ENCODE measurements at regions not wholly inside any gene's neighbourhood (a gene's known extent, or its start where the extent isn't known, plus 50 kb on each side); places are given as distances from the start of the nearest gene placed in this dataset.

DNA sequence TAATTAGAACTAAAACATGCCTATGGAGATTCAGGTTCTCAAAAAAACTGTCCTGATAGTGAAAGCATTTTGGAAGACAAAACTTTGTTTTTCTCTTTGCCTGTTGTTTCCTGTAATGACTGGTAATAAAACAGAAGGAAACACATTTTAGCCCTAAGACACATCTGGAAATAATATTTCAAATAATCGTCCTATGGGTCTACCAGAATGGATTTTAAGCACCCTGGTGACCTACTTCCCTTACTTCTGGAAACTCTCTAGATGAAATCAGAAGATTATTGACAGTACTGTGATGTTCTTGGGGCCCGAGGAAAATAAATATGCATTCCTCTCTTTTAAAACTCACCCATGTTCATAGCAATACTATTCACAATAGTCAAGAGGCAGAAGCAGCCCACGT is 110.1 kb upstream of the TLE4 start:
- Histone ChIP-seq H3K36me3 (ENCODE audit: control insufficient read depth, insufficient read depth, low read length) (no peaks in the 10 kb centered on the region), H3K27ac (ENCODE audit: insufficient read depth, low read length) (no peak overlapping the region), H3K9ac (ENCODE audit: insufficient read depth, low read length) (no peak overlapping the region), H4K20me1 (ENCODE audit: control insufficient read depth, extremely low read depth, insufficient read depth, low read length) (no peaks in the 10 kb centered on the region), H3K4me2 (ENCODE audit: extremely low read depth, insufficient read depth, low read length) (no peak overlapping the region), H3K4me1 (ENCODE audit: control insufficient read depth, extremely low read depth, insufficient read depth, low read length) (no peaks in the 10 kb centered on the region), H3K27me3 (ENCODE audit: control insufficient read depth, insufficient read depth, low read length) (no peaks in the 10 kb centered on the region), H3K79me2 (ENCODE audit: control insufficient read depth, insufficient read depth, low read length) (no peaks in the 10 kb centered on the region), H3K9me3 (ENCODE audit: control insufficient read depth, insufficient read depth, low read depth, low read length) (no peaks in the 10 kb centered on the region), H2AFZ (ENCODE audit: low read length) (no peak overlapping the region), H3K4me3 (replicated peaks in 1 of 4; ENCODE audit: control extremely low read depth in 1 of 4, insufficient read depth in 1 of 4, low read depth in 3 of 4, low read length in 4 of 4) (no peak overlapping the region)
- no peak for TF ChIP-seq EZH2 (IDR thresholded peaks at IDR 0.05; ENCODE audit: low read length, missing control alignments)
- TF ChIP-seq, protein P1, sequence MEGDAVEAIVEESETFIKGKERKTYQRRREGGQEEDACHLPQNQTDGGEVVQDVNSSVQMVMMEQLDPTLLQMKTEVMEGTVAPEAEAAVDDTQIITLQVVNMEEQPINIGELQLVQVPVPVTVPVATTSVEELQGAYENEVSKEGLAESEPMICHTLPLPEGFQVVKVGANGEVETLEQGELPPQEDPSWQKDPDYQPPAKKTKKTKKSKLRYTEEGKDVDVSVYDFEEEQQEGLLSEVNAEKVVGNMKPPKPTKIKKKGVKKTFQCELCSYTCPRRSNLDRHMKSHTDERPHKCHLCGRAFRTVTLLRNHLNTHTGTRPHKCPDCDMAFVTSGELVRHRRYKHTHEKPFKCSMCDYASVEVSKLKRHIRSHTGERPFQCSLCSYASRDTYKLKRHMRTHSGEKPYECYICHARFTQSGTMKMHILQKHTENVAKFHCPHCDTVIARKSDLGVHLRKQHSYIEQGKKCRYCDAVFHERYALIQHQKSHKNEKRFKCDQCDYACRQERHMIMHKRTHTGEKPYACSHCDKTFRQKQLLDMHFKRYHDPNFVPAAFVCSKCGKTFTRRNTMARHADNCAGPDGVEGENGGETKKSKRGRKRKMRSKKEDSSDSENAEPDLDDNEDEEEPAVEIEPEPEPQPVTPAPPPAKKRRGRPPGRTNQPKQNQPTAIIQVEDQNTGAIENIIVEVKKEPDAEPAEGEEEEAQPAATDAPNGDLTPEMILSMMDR (conservative IDR thresholded peaks at IDR 0.05 in 1 of 2, IDR thresholded peaks at IDR 0.05 in 1 of 2; ENCODE audit: low read depth in 1 of 2, low read length in 2 of 2) = no peak
- no peak for DNase-seq (ENCODE audit: low read depth in 2 of 2)

DNA sequence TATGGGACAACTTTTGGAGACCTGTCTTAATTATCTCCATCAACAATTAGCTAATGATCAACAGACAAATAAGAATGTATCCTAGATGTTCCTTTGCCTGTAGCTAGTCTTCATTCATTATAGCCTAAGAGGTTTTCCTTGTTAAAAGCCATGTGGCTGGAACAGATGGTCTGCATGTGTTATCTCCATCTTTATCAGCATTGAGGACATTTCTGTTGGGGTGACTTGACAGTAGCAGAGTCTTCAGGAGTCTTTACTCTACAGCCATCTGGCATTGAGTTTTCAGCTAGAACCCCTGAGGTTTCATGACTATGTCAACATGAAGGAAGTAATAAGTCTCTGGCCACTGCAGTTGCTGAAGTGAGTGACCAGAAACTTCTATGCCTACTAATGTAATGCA is 106.6 kb upstream of the TLE4 start:
- DNase-seq (ENCODE audit: low read depth in 2 of 2) = no peak
- H3K27ac ChIP-seq (ENCODE audit: insufficient read depth, low read length) = no peak overlapping the region
- H3K9me3 ChIP-seq (ENCODE audit: control insufficient read depth, insufficient read depth, low read depth, low read length) = no peaks in the 10 kb centered on the region
- no peak overlapping the region for H3K4me3 ChIP-seq (replicated peaks in 1 of 4; ENCODE audit: control extremely low read depth in 1 of 4, insufficient read depth in 1 of 4, low read depth in 3 of 4, low read length in 4 of 4)
- H3K79me2 ChIP-seq (ENCODE audit: control insufficient read depth, insufficient read depth, low read length) = no peaks in the 10 kb centered on the region
- no peaks in the 10 kb centered on the region for H4K20me1 ChIP-seq (ENCODE audit: control insufficient read depth, extremely low read depth, insufficient read depth, low read length)
- H3K27me3 ChIP-seq (ENCODE audit: control insufficient read depth, insufficient read depth, low read length) = no peaks in the 10 kb centered on the region
- H3K36me3 ChIP-seq (ENCODE audit: control insufficient read depth, insufficient read depth, low read length) = no peaks in the 10 kb centered on the region
- no peak overlapping the region for H3K9ac ChIP-seq (ENCODE audit: insufficient read depth, low read length)
- no peak overlapping the region for H3K4me2 ChIP-seq (ENCODE audit: extremely low read depth, insufficient read depth, low read length)
- TF ChIP-seq, protein P1 (conservative IDR thresholded peaks at IDR 0.05 in 1 of 2, IDR thresholded peaks at IDR 0.05 in 1 of 2; ENCODE audit: low read depth in 1 of 2, low read length in 2 of 2) = no peak
- no peak for TF ChIP-seq EZH2 (IDR thresholded peaks at IDR 0.05; ENCODE audit: low read length, missing control alignments)
- H2AFZ ChIP-seq (ENCODE audit: low read length) = no peak overlapping the region
- no peaks in the 10 kb centered on the region for H3K4me1 ChIP-seq (ENCODE audit: control insufficient read depth, extremely low read depth, insufficient read depth, low read length)

DNA sequence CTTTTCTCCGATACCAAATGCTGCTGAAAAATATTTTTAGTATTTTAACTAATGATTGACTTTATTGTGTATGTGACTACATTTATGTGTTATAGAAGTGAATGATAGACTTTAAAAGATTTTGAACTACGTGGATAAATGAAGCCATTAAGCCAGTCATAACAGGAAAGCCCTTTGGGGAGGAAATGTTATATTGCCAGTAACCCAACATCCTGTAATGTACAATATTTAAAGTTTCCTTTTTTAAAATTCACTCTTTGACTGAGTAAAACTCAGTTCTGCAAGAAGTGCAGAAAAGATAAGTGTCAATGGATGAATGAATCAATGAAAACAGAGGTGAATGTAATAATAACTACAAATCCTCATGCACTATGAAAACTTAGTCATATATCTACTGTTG is 102.6 kb upstream of the TLE4 start:
- Histone ChIP-seq H3K27me3 (ENCODE audit: control insufficient read depth, insufficient read depth, low read length) (no peaks in the 10 kb centered on the region), H3K9me3 (ENCODE audit: control insufficient read depth, insufficient read depth, low read depth, low read length) (no peaks in the 10 kb centered on the region), H3K36me3 (ENCODE audit: control insufficient read depth, insufficient read depth, low read length) (no peaks in the 10 kb centered on the region), H3K79me2 (ENCODE audit: control insufficient read depth, insufficient read depth, low read length) (no peaks in the 10 kb centered on the region), H3K4me3 (replicated peaks in 1 of 4; ENCODE audit: control extremely low read depth in 1 of 4, insufficient read depth in 1 of 4, low read depth in 3 of 4, low read length in 4 of 4) (no peak overlapping the region), H3K4me1 (ENCODE audit: control insufficient read depth, extremely low read depth, insufficient read depth, low read length) (no peaks in the 10 kb centered on the region), H3K9ac (ENCODE audit: insufficient read depth, low read length) (no peak overlapping the region), H2AFZ (ENCODE audit: low read length) (no peak overlapping the region), H3K4me2 (ENCODE audit: extremely low read depth, insufficient read depth, low read length) (no peak overlapping the region), H3K27ac (ENCODE audit: insufficient read depth, low read length) (no peak overlapping the region), H4K20me1 (ENCODE audit: control insufficient read depth, extremely low read depth, insufficient read depth, low read length) (no peaks in the 10 kb centered on the region)
- TF ChIP-seq, protein P1 (conservative IDR thresholded peaks at IDR 0.05 in 1 of 2, IDR thresholded peaks at IDR 0.05 in 1 of 2; ENCODE audit: low read depth in 1 of 2, low read length in 2 of 2) = no peak
- no peak for TF ChIP-seq EZH2 (IDR thresholded peaks at IDR 0.05; ENCODE audit: low read length, missing control alignments)
- DNase-seq (ENCODE audit: low read depth in 2 of 2) = no peak
